ENCODE measurements at regions not wholly inside any gene's neighbourhood (a gene's known extent, or its start where the extent isn't known, plus 50 kb on each side); places are given as distances from the start of the nearest gene placed in this dataset.
A peak's percentile ranks its signal among the peaks of the same experiment; 100 is the strongest.

GRCh38 chrX:69305333-69306062 lies 140.2 kb upstream of the PJA1 start:
- no peak for DNase-seq (ENCODE audit: low spot score)

GRCh38 chrX:69303231-69303630 lies 138.0 kb upstream of the PJA1 start:
- DNase-seq (ENCODE audit: low spot score): no peak

- no peak for DNase-seq (ENCODE audit: low spot score)
Measured at GRCh38 chrX:69299951-69300714, 134.9 kb upstream of the PJA1 start.

- no peak for DNase-seq (ENCODE audit: low spot score)
Measured at GRCh38 chrX:69299285-69299684, 134.0 kb upstream of the PJA1 start.

- no peak for DNase-seq (ENCODE audit: low spot score)
Measured at GRCh38 chrX:69298466-69299140, 133.3 kb upstream of the PJA1 start.

- no peak for DNase-seq (ENCODE audit: low spot score)
Measured at GRCh38 chrX:69297506-69297905, 132.3 kb upstream of the PJA1 start.

- no peak for DNase-seq (ENCODE audit: low spot score)
Measured at GRCh38 chrX:69293776-69294601, 128.7 kb upstream of the PJA1 start.

GRCh38 chrX:69291116-69291515 lies 125.9 kb upstream of the PJA1 start:
- no peak for DNase-seq (ENCODE audit: low spot score)

GRCh38 chrX:69290292-69290691 lies 125.0 kb upstream of the PJA1 start:
- no peak for DNase-seq (ENCODE audit: low spot score)

- DNase-seq (ENCODE audit: low spot score): no peak
Measured at GRCh38 chrX:69289793-69290123, 124.5 kb upstream of the PJA1 start.

GRCh38 chrX:69289046-69289792 lies 124.0 kb upstream of the PJA1 start:
- DNase-seq (ENCODE audit: low spot score): no peak

- DNase-seq (ENCODE audit: low spot score): no peak
Measured at GRCh38 chrX:69287095-69287494, 121.8 kb upstream of the PJA1 start.

- no peak for DNase-seq (ENCODE audit: low spot score)
Measured at GRCh38 chrX:69286565-69286906, 121.3 kb upstream of the PJA1 start.

GRCh38 chrX:69285881-69286564 lies 120.8 kb upstream of the PJA1 start:
- DNase-seq (ENCODE audit: low spot score): peak; percentile 41

GRCh38 chrX:69285401-69285877 lies 120.2 kb upstream of the PJA1 start:
- no peak for DNase-seq (ENCODE audit: low spot score)

GRCh38 chrX:69284491-69284890 lies 119.2 kb upstream of the PJA1 start:
- DNase-seq (ENCODE audit: low spot score): no peak

- DNase-seq (ENCODE audit: low spot score): no peak
Measured at GRCh38 chrX:69282893-69283690, 117.8 kb upstream of the PJA1 start.

GRCh38 chrX:69280933-69281332 lies 115.7 kb upstream of the PJA1 start:
- DNase-seq (ENCODE audit: low spot score): no peak

GRCh38 chrX:69279234-69279633 lies 114.0 kb upstream of the PJA1 start:
- no peak for DNase-seq (ENCODE audit: low spot score)

GRCh38 chrX:69278031-69278687 lies 112.9 kb upstream of the PJA1 start:
- no peak for DNase-seq (ENCODE audit: low spot score)
